ENCODE measurements at regions not wholly inside any gene's neighbourhood (a gene's known extent, or its start where the extent isn't known, plus 50 kb on each side); places are given as distances from the start of the nearest gene placed in this dataset.

DNA sequence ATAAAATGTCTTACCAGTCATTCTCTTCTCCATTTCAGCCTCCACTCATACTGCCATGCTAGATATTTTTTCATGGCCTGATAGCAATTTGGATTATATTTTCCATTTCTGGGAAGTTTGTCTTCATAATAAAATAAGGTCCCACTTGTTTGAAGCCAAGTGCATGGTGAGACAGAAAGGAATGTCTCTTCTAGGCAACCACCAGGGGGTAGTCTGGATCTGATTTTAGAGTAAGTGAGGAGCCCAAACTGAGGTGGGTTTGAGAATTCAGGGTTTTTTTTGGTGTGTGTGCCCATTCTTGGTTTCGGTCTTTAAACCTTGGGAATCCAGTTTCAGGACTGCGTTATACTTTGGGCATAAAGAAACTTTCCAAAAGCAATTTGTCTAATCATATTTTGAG, 315.5 kb downstream of the RPRM start:
- TF ChIP-seq CTCF (conservative IDR thresholded peaks at IDR 0.05) (peak; percentile 71), EZH2 (IDR thresholded peaks at IDR 0.05; ENCODE audit: low read depth) (no peak)
